DOHH2 (cell line): ENCODE measurements at regions not wholly inside any gene's neighbourhood (a gene's known extent, or its start where the extent isn't known, plus 50 kb on each side); places are given as distances from the start of the nearest gene placed in this dataset.

Experiments
- EZH2phosphoT487 ChIP-seq: fragments of 200-600 bp; sonication (generic); IDR thresholded peaks from 2 replicates; pipeline ENCODE4 v1.6.1; 2017; ENCODE audit warnings: borderline replicate concordance, mild to moderate bottlenecking, antibody characterized with exemption, low read length, moderate library complexity, mixed read lengths
- TF ChIP-seq, protein P1 (sequence below): fragments of 200-600 bp; sonication (generic); IDR thresholded peaks from one replicate; pipeline ENCODE4 v1.5.1; 2014; ENCODE audit warnings: antibody characterized with exemption, mild to moderate bottlenecking, low read depth, low read length; ENCODE audit not compliant: poor library complexity, severe bottlenecking

DNA sequence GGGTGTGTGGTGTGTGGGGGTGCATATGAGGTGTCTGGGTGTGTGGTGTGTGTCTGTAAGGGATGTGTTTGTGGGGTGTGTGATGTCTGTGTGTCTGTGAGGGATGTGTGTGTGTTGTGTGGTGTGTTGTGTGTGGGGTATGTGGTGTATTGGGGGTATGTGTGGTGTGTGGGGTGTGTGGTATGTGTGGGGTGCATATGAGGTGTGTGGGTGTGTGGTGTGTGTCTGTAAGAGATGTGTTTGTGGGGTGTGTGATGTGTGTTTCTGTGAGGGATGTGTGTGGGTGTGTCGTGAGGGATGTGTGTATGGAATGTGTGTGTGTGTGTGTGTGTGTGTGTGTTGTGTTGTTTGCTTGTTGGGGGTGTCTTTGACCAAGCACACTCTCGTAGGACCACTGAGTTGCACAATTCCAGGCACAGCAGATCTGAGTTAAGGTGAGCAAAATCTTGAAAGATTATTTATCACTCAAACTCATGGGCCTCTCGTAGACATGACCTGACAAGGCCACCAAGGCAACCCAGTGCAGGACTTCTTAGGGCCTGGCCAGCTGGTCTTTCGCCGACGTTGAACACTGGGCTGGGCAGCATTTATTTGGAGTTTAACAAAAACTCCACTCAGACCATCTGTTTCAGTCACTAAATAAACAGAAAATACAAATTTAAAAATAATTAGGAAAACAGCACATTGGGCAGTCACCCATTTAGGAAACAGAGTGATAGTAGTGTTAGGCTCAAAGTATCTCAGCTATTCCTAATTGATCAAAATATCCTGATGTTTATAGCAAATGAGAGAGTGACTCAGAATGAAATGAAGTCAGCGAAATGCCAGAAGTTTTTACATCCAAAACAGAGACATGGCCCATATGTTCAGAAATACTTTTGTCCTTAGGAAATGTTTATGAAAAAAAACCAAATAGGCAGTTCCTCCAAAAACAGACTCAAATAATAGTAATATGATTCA, 301.1 kb downstream of the FGF9 start:
- TF ChIP-seq, protein P1, sequence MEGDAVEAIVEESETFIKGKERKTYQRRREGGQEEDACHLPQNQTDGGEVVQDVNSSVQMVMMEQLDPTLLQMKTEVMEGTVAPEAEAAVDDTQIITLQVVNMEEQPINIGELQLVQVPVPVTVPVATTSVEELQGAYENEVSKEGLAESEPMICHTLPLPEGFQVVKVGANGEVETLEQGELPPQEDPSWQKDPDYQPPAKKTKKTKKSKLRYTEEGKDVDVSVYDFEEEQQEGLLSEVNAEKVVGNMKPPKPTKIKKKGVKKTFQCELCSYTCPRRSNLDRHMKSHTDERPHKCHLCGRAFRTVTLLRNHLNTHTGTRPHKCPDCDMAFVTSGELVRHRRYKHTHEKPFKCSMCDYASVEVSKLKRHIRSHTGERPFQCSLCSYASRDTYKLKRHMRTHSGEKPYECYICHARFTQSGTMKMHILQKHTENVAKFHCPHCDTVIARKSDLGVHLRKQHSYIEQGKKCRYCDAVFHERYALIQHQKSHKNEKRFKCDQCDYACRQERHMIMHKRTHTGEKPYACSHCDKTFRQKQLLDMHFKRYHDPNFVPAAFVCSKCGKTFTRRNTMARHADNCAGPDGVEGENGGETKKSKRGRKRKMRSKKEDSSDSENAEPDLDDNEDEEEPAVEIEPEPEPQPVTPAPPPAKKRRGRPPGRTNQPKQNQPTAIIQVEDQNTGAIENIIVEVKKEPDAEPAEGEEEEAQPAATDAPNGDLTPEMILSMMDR: no peak
- TF ChIP-seq EZH2phosphoT487: no peak
